K562 (cell line): ENCODE measurements at regions not wholly inside any gene's neighbourhood (a gene's known extent, or its start where the extent isn't known, plus 50 kb on each side); places are given as distances from the start of the nearest gene placed in this dataset.

Source experiments
- ATAC-seq: fragments of 200-7000 bp; cut with Tn5 transposase; 3 replicates; pipeline ENCODE4 v1.9.1; 2020; ENCODE audit warnings: moderate library complexity
- BruUV-seq: library from RNA; stranded (reverse); fragments of 400-500 nt; replicated peaks from 2 replicates; lab custom pipeline; 2021; lab: Mats Ljungman, UMichigan
- CTCF ChIA-PET: fragments of 300-600 bp; formaldehyde crosslinking; extraction: SDS; loops from one replicate; lab custom pipeline; 2021; ENCODE audit warnings: low intra/inter-chr PET ratio; lab: Yijun Ruan, JAX
- POLR2A ChIA-PET: fragments of 300-600, 350-650 bp; sonication (Branson Sonifier 250); formaldehyde crosslinking; extraction: SDS; loops from one replicate; lab custom pipeline; 2021; ENCODE audit warnings: antibody characterized with exemption, inconsistent platforms; lab: Yijun Ruan, JAX
- DNase-seq, 4 experiments: peaks; one replicate each; pipeline versions ENCODE4 v3.0.0 to v3.0.0-alpha.2; 2011 to 2018; ENCODE audit warnings: low spot score in 3 of 4, mixed read lengths in 3 of 4; ENCODE audit errors: extremely low read depth in 1 of 4
- FAIRE-seq: peaks from 2 replicates; lab custom pipeline; 2011; peaks lifted over from hg19 to GRCh38; lab: Jason Lieb, UNC
- H2AFZ ChIP-seq: 2 replicates; pipeline ENCODE4 v1.6.0; 2011; ENCODE audit warnings: low read depth, low read length, control low read depth, inconsistent platforms
- H3K27ac ChIP-seq: fragments of 200-600 bp; 3 replicates; pipeline ENCODE4 v1.8.0; 2011; ENCODE audit warnings: low read depth, mild to moderate bottlenecking, control low read depth, inconsistent platforms, low read length, moderate library complexity, mixed read lengths; ENCODE audit errors: extremely low read depth
- H3K27me3 ChIP-seq, 2 experiments: fragments of 300-600 bp in 1 of 2; 2 replicates in 1 of 2; 3 replicates in 1 of 2; pipeline versions ENCODE4 v1.6.0 to v1.8.0; 2011; ENCODE audit warnings: inconsistent platforms in 2 of 2, low read length in 2 of 2, mild to moderate bottlenecking in 1 of 2, mixed read lengths in 1 of 2, moderate library complexity in 1 of 2; ENCODE audit not compliant: control insufficient read depth in 2 of 2, insufficient read depth in 2 of 2
- H3K36me3 ChIP-seq: fragments of 300-600 bp; 3 replicates; pipeline ENCODE4 v1.8.0; 2011; ENCODE audit warnings: mild to moderate bottlenecking, low read length, inconsistent platforms; ENCODE audit not compliant: control insufficient read depth, insufficient read depth
- H3K4me1 ChIP-seq, 2 experiments: fragments of 200-600 bp in 1 of 2; replicated peaks in 1 of 2; 2 replicates in 1 of 2; 3 replicates in 1 of 2; pipeline versions ENCODE4 v1.5.1 to v1.8.0; 2011; ENCODE audit warnings: inconsistent platforms in 2 of 2, low read length in 2 of 2, mild to moderate bottlenecking in 1 of 2, mixed read lengths in 1 of 2, moderate library complexity in 1 of 2; ENCODE audit not compliant: control insufficient read depth in 2 of 2, insufficient read depth in 2 of 2
- H3K4me2 ChIP-seq: 2 replicates; pipeline ENCODE4 v1.6.1; 2011; ENCODE audit warnings: low read length, control low read depth, inconsistent platforms, mixed read lengths; ENCODE audit not compliant: insufficient read depth
- H3K4me3 ChIP-seq: fragments of 200-600 bp; sonication (generic), shearing (Covaris generic); 2 replicates; pipeline ENCODE4 v1.5.1; 2016; ENCODE audit warnings: control low read depth, inconsistent platforms
- H3K79me2 ChIP-seq: fragments of 200-600 bp; 3 replicates; pipeline ENCODE4 v1.8.0; 2011; ENCODE audit warnings: low read length, inconsistent platforms; ENCODE audit not compliant: control insufficient read depth, insufficient read depth
- H3K9ac ChIP-seq, 2 experiments: 2 replicates each; pipeline versions ENCODE4 v1.6.0 to v1.6.1; 2011; ENCODE audit warnings: low read depth in 2 of 2, low read length in 2 of 2, control low read depth in 1 of 2, inconsistent platforms in 1 of 2, mild to moderate bottlenecking in 1 of 2, mixed read lengths in 1 of 2; ENCODE audit not compliant: insufficient read depth in 1 of 2
- H3K9me1 ChIP-seq: one replicate; pipeline ENCODE4 v1.6.0; 2011; ENCODE audit warnings: inconsistent platforms, mild to moderate bottlenecking, low read length, moderate library complexity; ENCODE audit not compliant: control insufficient read depth, insufficient read depth
- H3K9me3 ChIP-seq: replicated peaks from 2 replicates; pipeline ENCODE4 v1.5.1; 2011; ENCODE audit warnings: low read depth, low read length, inconsistent platforms; ENCODE audit not compliant: control insufficient read depth, insufficient read depth
- H4K20me1 ChIP-seq: replicated peaks from 2 replicates; pipeline ENCODE4 v1.6.1; 2011; ENCODE audit warnings: low read length, inconsistent platforms, mixed read lengths; ENCODE audit not compliant: control insufficient read depth, insufficient read depth
- C11orf30 ChIP-seq: fragments of 450-650 bp; IDR thresholded peaks from 2 replicates; pipeline ENCODE4 v1.6.1; 2016; ENCODE audit warnings: low read depth, mild to moderate bottlenecking
- CTCF ChIP-seq, 3 experiments: IDR thresholded peaks in 2 of 3; conservative IDR thresholded peaks in 1 of 3; 2 replicates each; pipeline ENCODE4 v1.5.1; 2011 to 2012; ENCODE audit warnings: low read length in 3 of 3, mild to moderate bottlenecking in 3 of 3, control low read depth in 2 of 3, improper control_type of control experiment in 1 of 3, inconsistent platforms in 1 of 3, low read depth in 1 of 3, mixed read lengths in 1 of 3, moderate library complexity in 1 of 3; ENCODE audit not compliant: insufficient read depth in 2 of 3
- DPF2 ChIP-seq: fragments of 450-650 bp; IDR thresholded peaks from 2 replicates; pipeline ENCODE4 v1.6.1; 2016
- MAFG ChIP-seq: fragments of 450-650 bp; conservative IDR thresholded peaks from 2 replicates; pipeline ENCODE4 v1.6.1; 2016; ENCODE audit warnings: missing genetic modification characterization, missing compliant biosample characterization
- MYNN ChIP-seq, 2 experiments: sonication (generic); formaldehyde crosslinking in 1 of 2; IDR thresholded peaks; 2 replicates each; pipeline versions ENCODE4 v1.5.0 to v1.6.1; 2016 to 2020; ENCODE audit warnings: antibody characterized with exemption in 1 of 2, missing genetic modification reagents in 1 of 2
- WHSC1 ChIP-seq: IDR thresholded peaks from one replicate; pipeline ENCODE4 v1.6.1; 2012; ENCODE audit warnings: low read length, control low read depth, inconsistent platforms
- ZNF766 ChIP-seq: fragments of 200-800 bp; sonication (Bioruptor generic); conservative IDR thresholded peaks from 2 replicates; pipeline ENCODE4 v1.6.1; 2016; ENCODE audit warnings: missing genetic modification characterization, missing compliant biosample characterization
- in situ Hi-C: fragments of 300-500 bp; cut with MboI; formaldehyde crosslinking; loops from 4 replicates; pipeline ENCODE4 v1.15.0; 2018; ENCODE audit warnings: inconsistent platforms, mixed read lengths
- intact Hi-C: fragments of 100-400 bp; cut with micrococcal nuclease; formaldehyde crosslinking; loops from 2 replicates; pipeline ENCODE4 v1.14.2; 2022

DNA sequence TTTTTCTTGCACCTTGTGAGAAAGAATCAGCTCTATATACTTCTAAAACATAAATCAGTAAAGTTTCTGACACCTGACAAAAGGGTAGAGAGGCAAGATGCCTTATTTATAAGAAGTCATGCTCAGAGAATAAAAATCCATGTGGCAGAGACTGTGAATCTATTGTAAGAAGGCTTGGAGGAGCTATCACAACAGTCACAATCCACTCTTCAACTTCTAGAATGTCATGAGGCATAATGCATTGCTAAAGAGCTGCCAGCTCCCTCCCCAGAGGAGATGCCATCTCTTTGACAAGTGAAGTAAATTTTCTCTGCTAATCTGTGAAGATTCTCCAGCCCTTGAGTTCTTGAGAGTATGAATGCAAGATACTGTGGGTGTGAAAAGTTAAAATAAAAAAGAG, 971.2 kb upstream of the IGFBP7 start (continued):
- TF ChIP-seq CTCF (IDR thresholded peaks at IDR 0.05 in 2 of 3, conservative IDR thresholded peaks at IDR 0.05 in 1 of 3; ENCODE audit: insufficient read depth in 2 of 3, low read depth in 1 of 3, low read length in 3 of 3) (no peak), MYNN (IDR thresholded peaks at IDR 0.05) (no peak), MYNN (CRISPR knock-in tag; IDR thresholded peaks at IDR 0.05) (no peak), DPF2 (no peak)

DNA sequence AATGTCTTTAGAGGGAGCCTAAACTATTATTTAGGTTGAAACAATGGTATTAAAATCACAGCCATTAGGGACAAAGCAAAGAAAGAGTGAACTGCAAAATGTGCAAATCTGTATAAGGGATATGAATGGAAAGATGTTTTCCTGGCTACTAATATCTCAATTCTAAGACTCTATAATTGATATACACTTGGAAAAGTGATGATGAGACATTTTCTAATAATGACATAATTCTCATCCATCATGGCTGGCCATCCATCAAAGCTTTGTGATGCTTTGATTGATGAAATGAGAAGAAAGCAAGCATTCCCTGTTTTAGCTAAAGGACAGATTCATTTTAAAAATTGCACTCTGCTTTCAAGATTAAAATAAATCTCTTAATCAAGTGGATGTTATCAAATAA, 965.5 kb upstream of the IGFBP7 start:
- CTCF ChIA-PET, result no interaction called here
- no peak overlapping the region for H3K4me3 ChIP-seq
- no peaks in the 10 kb centered on the region for H3K79me2 ChIP-seq
- H3K36me3 ChIP-seq, result no peaks in the 10 kb centered on the region
- H3K27ac ChIP-seq, result no peak overlapping the region
- H3K4me2 ChIP-seq, result no peak overlapping the region
- H4K20me1 ChIP-seq, result no peaks in the 10 kb centered on the region
- no peaks in the 10 kb centered on the region for H3K4me1 ChIP-seq
- H3K27me3 ChIP-seq, result no peaks in the 10 kb centered on the region
- H2AFZ ChIP-seq, result no peak overlapping the region
- H3K9me1 ChIP-seq, result no peaks in the 10 kb centered on the region
- no peaks in the 10 kb centered on the region for H3K9me3 ChIP-seq
- no TSS peak for BruUV-seq
- TF ChIP-seq ZNF766 (CRISPR knock-in tag) (no peak), MAFG (peak; percentile 32), WHSC1 (no peak), C11orf30 (0 out of 2 replicates have a peak, but pooled peaks have one; percentile 5)
- TF ChIP-seq, all 486 proteins: peak for 2
- H3K9ac ChIP-seq, result no peak overlapping the region
- FAIRE-seq, result no peak
- POLR2A ChIA-PET, result interaction anchor here (0.6 kb wide), 1 partner anchor 939 kb away, joined by 3 read pairs; no protein-coding TSS in a partner anchor
- no peak for ATAC-seq
- in situ Hi-C loops, result no loop called here
- intact Hi-C loops, result no loop called here
- DNase-seq, result no peak
